GM21381 (cell line): ENCODE measurements at regions not wholly inside any gene's neighbourhood (a gene's known extent, or its start where the extent isn't known, plus 50 kb on each side); places are given as distances from the start of the nearest gene placed in this dataset.
"Not testable (repeated sequence)": the region's sequence is repeated elsewhere in the genome, so short reads cannot be mapped to it uniquely, and the experiment has no call there.

Source experiments
- ATAC-seq: cut with Tn5 transposase; IDR thresholded peaks from one replicate; pipeline ENCODE4 v1.9.1; 2021; ENCODE audit warnings: mild to moderate bottlenecking, moderate library complexity; ENCODE audit not compliant: unreplicated experiment

GRCh38 chr20:48214601-48215000, 429.3 kb upstream of the SULF2 start:
- no peak for ATAC-seq

- ATAC-seq, result not testable (repeated sequence)
Observed at GRCh38 chr20:48213635-48214034, 428.4 kb upstream of the SULF2 start.

GRCh38 chr20:48212806-48213509, 427.7 kb upstream of the SULF2 start:
- ATAC-seq, result no peak

- ATAC-seq, result no peak
Observed at GRCh38 chr20:48211847-48212246, 426.6 kb upstream of the SULF2 start.

GRCh38 chr20:48211238-48211637, 426.0 kb upstream of the SULF2 start:
- ATAC-seq, result no peak

GRCh38 chr20:48210111-48211027, 425.1 kb upstream of the SULF2 start:
- ATAC-seq, result no peak

GRCh38 chr20:48209102-48209501, 423.8 kb upstream of the SULF2 start:
- no peak for ATAC-seq

GRCh38 chr20:48208176-48208575, 422.9 kb upstream of the SULF2 start:
- no peak for ATAC-seq

- ATAC-seq, result no peak
Observed at GRCh38 chr20:48207505-48207904, 422.2 kb upstream of the SULF2 start.

GRCh38 chr20:48205786-48206185, 420.5 kb upstream of the SULF2 start:
- no peak for ATAC-seq

GRCh38 chr20:48205281-48205782, 420.1 kb upstream of the SULF2 start:
- no peak for ATAC-seq

- no peak for ATAC-seq
Observed at GRCh38 chr20:48204499-48204898, 419.2 kb upstream of the SULF2 start.

- ATAC-seq, result no peak
Observed at GRCh38 chr20:48203252-48203651, 418.0 kb upstream of the SULF2 start.

GRCh38 chr20:48202334-48203113, 417.2 kb upstream of the SULF2 start:
- ATAC-seq, result no peak

GRCh38 chr20:48201885-48202284, 416.6 kb upstream of the SULF2 start:
- ATAC-seq, result no peak

GRCh38 chr20:48201188-48201587, 415.9 kb upstream of the SULF2 start:
- no peak for ATAC-seq

- ATAC-seq, result no peak
Observed at GRCh38 chr20:48198929-48199451, 413.7 kb upstream of the SULF2 start.

GRCh38 chr20:48197066-48197465, 411.8 kb upstream of the SULF2 start:
- no peak for ATAC-seq

- ATAC-seq, result no peak
Observed at GRCh38 chr20:48196486-48196885, 411.2 kb upstream of the SULF2 start.

GRCh38 chr20:48196001-48196400, 410.7 kb upstream of the SULF2 start:
- no peak for ATAC-seq
